ENCODE measurements at regions not wholly inside any gene's neighbourhood (a gene's known extent, or its start where the extent isn't known, plus 50 kb on each side); places are given as distances from the start of the nearest gene placed in this dataset.

- H4K20me1 ChIP-seq (ENCODE audit: control insufficient read depth, extremely low read depth, insufficient read depth, low read length): no peaks in the 10 kb centered on the region
- H2AFZ ChIP-seq (ENCODE audit: control insufficient read depth, low read length): no peak overlapping the region
- no peak overlapping the region for H3K27ac ChIP-seq (ENCODE audit: control insufficient read depth, insufficient read depth, low read length)
- H3K4me1 ChIP-seq (ENCODE audit: control insufficient read depth, extremely low read depth, insufficient read depth, low read length): peaks cover 11% of the 10 kb centered on the region
- TF ChIP-seq CTCF (optimal IDR thresholded peaks at IDR 0.05 in 1 of 3, IDR thresholded peaks at IDR 0.05 in 1 of 3, conservative IDR thresholded peaks at IDR 0.05 in 1 of 3; ENCODE audit: extremely low read depth in 1 of 3, insufficient read depth in 2 of 3, low read length in 3 of 3): no peak
- no peak for TF ChIP-seq EZH2 (IDR thresholded peaks at IDR 0.05; ENCODE audit: low read length)
- no peak for FAIRE-seq
- H3K9me3 ChIP-seq (ENCODE audit: control insufficient read depth, low read depth, low read length): no peaks in the 10 kb centered on the region
- no peaks in the 10 kb centered on the region for H3K79me2 ChIP-seq (ENCODE audit: control insufficient read depth, insufficient read depth, low read length)
- no peaks in the 10 kb centered on the region for H3K27me3 ChIP-seq (ENCODE audit: control insufficient read depth, extremely low read depth, insufficient read depth, low read length)
- no peak overlapping the region for H3K4me3 ChIP-seq (ENCODE audit: control insufficient read depth in 2 of 3, extremely low read depth in 1 of 3, insufficient read depth in 2 of 3, low read depth in 1 of 3, low read length in 3 of 3)
- H3K9me1 ChIP-seq (ENCODE audit: control insufficient read depth, extremely low read depth, insufficient read depth, low read length): no peaks in the 10 kb centered on the region
- no peaks in the 10 kb centered on the region for H3K36me3 ChIP-seq (ENCODE audit: control insufficient read depth in 2 of 2, extremely low read depth in 1 of 2, insufficient read depth in 2 of 2, low read length in 2 of 2)
- dilution Hi-C loops (cut with MboI; ENCODE audit: extremely low pct_ligation_motif_present, low sequenced_read_pairs): no loop called here
- no peak overlapping the region for H3K9ac ChIP-seq (ENCODE audit: control insufficient read depth, extremely low read depth, insufficient read depth, low read length)
- DNase-seq (ENCODE audit: low read depth, low spot score): no peak
- H3K4me2 ChIP-seq (ENCODE audit: control insufficient read depth, extremely low read depth, insufficient read depth, low read depth, low read length): no peak overlapping the region
These were observed 278.3 kb downstream of the SPRY1 start for GRCh38 chr4:123674762-123675465.

GRCh38 chr4:123675567-123675966, 279.0 kb downstream of the SPRY1 start:
- Histone ChIP-seq H3K4me3 (ENCODE audit: control insufficient read depth in 2 of 3, extremely low read depth in 1 of 3, insufficient read depth in 2 of 3, low read depth in 1 of 3, low read length in 3 of 3) (no peak overlapping the region), H3K27ac (ENCODE audit: control insufficient read depth, insufficient read depth, low read length) (no peak overlapping the region), H3K79me2 (ENCODE audit: control insufficient read depth, insufficient read depth, low read length) (no peaks in the 10 kb centered on the region), H4K20me1 (ENCODE audit: control insufficient read depth, extremely low read depth, insufficient read depth, low read length) (no peaks in the 10 kb centered on the region), H3K4me1 (ENCODE audit: control insufficient read depth, extremely low read depth, insufficient read depth, low read length) (peaks cover 11% of the 10 kb centered on the region), H3K9me1 (ENCODE audit: control insufficient read depth, extremely low read depth, insufficient read depth, low read length) (no peaks in the 10 kb centered on the region), H3K9me3 (ENCODE audit: control insufficient read depth, low read depth, low read length) (no peaks in the 10 kb centered on the region), H2AFZ (ENCODE audit: control insufficient read depth, low read length) (no peak overlapping the region), H3K4me2 (ENCODE audit: control insufficient read depth, extremely low read depth, insufficient read depth, low read depth, low read length) (no peak overlapping the region), H3K36me3 (ENCODE audit: control insufficient read depth in 2 of 2, extremely low read depth in 1 of 2, insufficient read depth in 2 of 2, low read length in 2 of 2) (no peaks in the 10 kb centered on the region), H3K27me3 (ENCODE audit: control insufficient read depth, extremely low read depth, insufficient read depth, low read length) (no peaks in the 10 kb centered on the region), H3K9ac (ENCODE audit: control insufficient read depth, extremely low read depth, insufficient read depth, low read length) (no peak overlapping the region)
- TF ChIP-seq EZH2 (IDR thresholded peaks at IDR 0.05; ENCODE audit: low read length) (no peak), CTCF (optimal IDR thresholded peaks at IDR 0.05 in 1 of 3, IDR thresholded peaks at IDR 0.05 in 1 of 3, conservative IDR thresholded peaks at IDR 0.05 in 1 of 3; ENCODE audit: extremely low read depth in 1 of 3, insufficient read depth in 2 of 3, low read length in 3 of 3) (no peak)
- FAIRE-seq: no peak
- dilution Hi-C loops (cut with MboI; ENCODE audit: extremely low pct_ligation_motif_present, low sequenced_read_pairs): no loop called here
- no peak for DNase-seq (ENCODE audit: low read depth, low spot score)
